ENCODE measurements at regions not wholly inside any gene's neighbourhood (a gene's known extent, or its start where the extent isn't known, plus 50 kb on each side); places are given as distances from the start of the nearest gene placed in this dataset.

DNA sequence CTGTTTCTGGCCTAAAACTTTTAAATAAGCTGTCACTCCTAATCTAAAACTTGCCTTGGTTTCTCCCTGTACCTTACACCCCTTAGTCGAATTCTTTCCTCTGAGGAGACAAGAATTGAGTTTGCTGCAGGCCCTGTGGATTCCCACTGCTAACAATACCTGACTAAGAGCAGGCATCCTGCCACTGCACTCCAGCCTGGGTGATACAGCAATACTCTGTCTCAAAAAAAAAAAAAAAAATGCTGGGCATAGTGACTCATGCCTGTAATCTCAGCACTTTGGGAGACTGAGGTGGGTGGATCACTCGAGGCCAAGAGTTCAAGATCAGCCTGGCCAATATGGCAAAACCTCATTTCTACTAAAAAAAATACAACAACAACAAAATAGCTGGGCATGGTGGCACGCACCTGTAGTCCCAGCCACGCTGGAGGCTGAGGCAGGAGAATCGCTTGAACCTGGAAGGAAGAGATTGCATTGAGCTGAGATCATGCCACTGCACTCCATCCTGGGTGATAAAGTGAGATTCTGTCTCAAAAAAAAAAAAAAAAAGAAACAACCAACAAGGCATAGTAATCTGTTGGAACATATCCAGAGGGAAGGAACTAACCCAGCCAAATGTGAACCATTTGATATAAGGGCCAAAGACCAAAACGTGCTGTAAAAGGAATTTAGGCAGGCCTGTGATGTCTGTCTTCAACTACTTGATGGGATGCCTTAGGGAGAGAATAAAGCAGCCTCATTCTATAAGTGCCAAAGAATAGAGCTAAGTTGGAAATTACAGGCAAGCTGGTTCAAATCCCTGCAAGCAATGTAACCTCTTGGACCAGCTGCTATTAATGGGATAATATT is 732.7 kb upstream of the AUTS2 start:
- no peak for TF ChIP-seq EP300 (IDR thresholded peaks at IDR 0.05)
- TF ChIP-seq, protein P1, sequence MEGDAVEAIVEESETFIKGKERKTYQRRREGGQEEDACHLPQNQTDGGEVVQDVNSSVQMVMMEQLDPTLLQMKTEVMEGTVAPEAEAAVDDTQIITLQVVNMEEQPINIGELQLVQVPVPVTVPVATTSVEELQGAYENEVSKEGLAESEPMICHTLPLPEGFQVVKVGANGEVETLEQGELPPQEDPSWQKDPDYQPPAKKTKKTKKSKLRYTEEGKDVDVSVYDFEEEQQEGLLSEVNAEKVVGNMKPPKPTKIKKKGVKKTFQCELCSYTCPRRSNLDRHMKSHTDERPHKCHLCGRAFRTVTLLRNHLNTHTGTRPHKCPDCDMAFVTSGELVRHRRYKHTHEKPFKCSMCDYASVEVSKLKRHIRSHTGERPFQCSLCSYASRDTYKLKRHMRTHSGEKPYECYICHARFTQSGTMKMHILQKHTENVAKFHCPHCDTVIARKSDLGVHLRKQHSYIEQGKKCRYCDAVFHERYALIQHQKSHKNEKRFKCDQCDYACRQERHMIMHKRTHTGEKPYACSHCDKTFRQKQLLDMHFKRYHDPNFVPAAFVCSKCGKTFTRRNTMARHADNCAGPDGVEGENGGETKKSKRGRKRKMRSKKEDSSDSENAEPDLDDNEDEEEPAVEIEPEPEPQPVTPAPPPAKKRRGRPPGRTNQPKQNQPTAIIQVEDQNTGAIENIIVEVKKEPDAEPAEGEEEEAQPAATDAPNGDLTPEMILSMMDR (IDR thresholded peaks at IDR 0.05) = no peak
- no peak for TF ChIP-seq POLR2A (IDR thresholded peaks at IDR 0.05)
- no peak for TF ChIP-seq POLR2AphosphoS5 (IDR thresholded peaks at IDR 0.05)
